ENCODE measurements at regions not wholly inside any gene's neighbourhood (a gene's known extent, or its start where the extent isn't known, plus 50 kb on each side); places are given as distances from the start of the nearest gene placed in this dataset.

- no peak for DNase-seq (ENCODE audit: low read depth)
Measured at GRCh38 chr20:7346026-7346425, 578.5 kb downstream of the BMP2 start.

GRCh38 chr20:7346562-7346961 lies 579.1 kb downstream of the BMP2 start:
- no peak for DNase-seq (ENCODE audit: low read depth)

GRCh38 chr20:7347409-7347808 lies 579.9 kb downstream of the BMP2 start:
- DNase-seq (ENCODE audit: low read depth), result no peak

GRCh38 chr20:7348253-7348652 lies 580.8 kb downstream of the BMP2 start:
- no peak for DNase-seq (ENCODE audit: low read depth)

GRCh38 chr20:7352165-7352564 lies 584.7 kb downstream of the BMP2 start:
- no peak for DNase-seq (ENCODE audit: low read depth)

- DNase-seq (ENCODE audit: low read depth), result no peak
Measured at GRCh38 chr20:7355051-7355450, 585.2 kb downstream of the HAO1 start.

- no peak for DNase-seq (ENCODE audit: low read depth)
Measured at GRCh38 chr20:7358670-7359069, 581.6 kb downstream of the HAO1 start.

GRCh38 chr20:7359739-7360138 lies 580.5 kb downstream of the HAO1 start:
- DNase-seq (ENCODE audit: low read depth), result no peak

- DNase-seq (ENCODE audit: low read depth), result no peak
Measured at GRCh38 chr20:7361321-7361720, 578.9 kb downstream of the HAO1 start.

GRCh38 chr20:7361931-7362330 lies 578.3 kb downstream of the HAO1 start:
- DNase-seq (ENCODE audit: low read depth), result no peak

GRCh38 chr20:7362601-7363000 lies 577.7 kb downstream of the HAO1 start:
- no peak for DNase-seq (ENCODE audit: low read depth)

GRCh38 chr20:7366189-7366588 lies 574.1 kb downstream of the HAO1 start:
- DNase-seq (ENCODE audit: low read depth), result no peak

GRCh38 chr20:7371518-7372163 lies 568.6 kb downstream of the HAO1 start:
- no peak for DNase-seq (ENCODE audit: low read depth)

GRCh38 chr20:7375905-7376304 lies 564.4 kb downstream of the HAO1 start:
- DNase-seq (ENCODE audit: low read depth), result no peak

- no peak for DNase-seq (ENCODE audit: low read depth)
Measured at GRCh38 chr20:7378864-7379605, 561.2 kb downstream of the HAO1 start.

- peak; percentile 14 for DNase-seq (ENCODE audit: low read depth)
Measured at GRCh38 chr20:7379621-7380220, 560.5 kb downstream of the HAO1 start.

- no peak for DNase-seq (ENCODE audit: low read depth)
Measured at GRCh38 chr20:7383216-7383615, 557.0 kb downstream of the HAO1 start.

- no peak for DNase-seq (ENCODE audit: low read depth)
Measured at GRCh38 chr20:7387638-7388193, 552.5 kb downstream of the HAO1 start.

GRCh38 chr20:7389216-7389615 lies 551.0 kb downstream of the HAO1 start:
- no peak for DNase-seq (ENCODE audit: low read depth)

GRCh38 chr20:7392542-7393206 lies 547.6 kb downstream of the HAO1 start:
- no peak for DNase-seq (ENCODE audit: low read depth)

- no peak for DNase-seq (ENCODE audit: low read depth)
Measured at GRCh38 chr20:7399114-7399513, 541.1 kb downstream of the HAO1 start.

- no peak for DNase-seq (ENCODE audit: low read depth)
Measured at GRCh38 chr20:7399575-7399974, 540.7 kb downstream of the HAO1 start.

Measured in Daoy (cell line).